ENCODE measurements at regions not wholly inside any gene's neighbourhood (a gene's known extent, or its start where the extent isn't known, plus 50 kb on each side); places are given as distances from the start of the nearest gene placed in this dataset.
A peak's percentile ranks its signal among the peaks of the same experiment; 100 is the strongest.
"Not testable (repeated sequence)": the region's sequence is repeated elsewhere in the genome, so short reads cannot be mapped to it uniquely, and the experiment has no call there.

- POLR2A ChIA-PET, result no interaction called here
- Mint-ChIP-seq H3K27me3 (peaks cover 5% of the 10 kb centered on the region), H3K4me1 (peaks cover 4% of the 10 kb centered on the region), H3K36me3 (no peaks in the 10 kb centered on the region), H3K4me3 (no peak overlapping the region), H3K27ac (no peak overlapping the region), H3K9me3 (no peaks in the 10 kb centered on the region)
- ATAC-seq (ENCODE audit: low read depth), result no peak
- DNase-seq, result no peak
These were observed 128.6 kb upstream of the KCTD7 start for GRCh38 chr7:66500087-66500486.

GRCh38 chr7:66502230-66503035 is 126.2 kb upstream of the KCTD7 start:
- no peak for DNase-seq
- Mint-ChIP-seq H3K36me3 (no peaks in the 10 kb centered on the region), H3K4me3 (no peak overlapping the region), H3K27me3 (peaks cover 20% of the 10 kb centered on the region), H3K27ac (no peak overlapping the region), H3K9me3 (no peaks in the 10 kb centered on the region), H3K4me1 (peaks cover 12% of the 10 kb centered on the region)
- ATAC-seq (ENCODE audit: low read depth), result no peak
- POLR2A ChIA-PET, result no interaction called here

- POLR2A ChIA-PET, result no interaction called here
- peaks cover 13% of the 10 kb centered on the region for H3K4me1 Mint-ChIP-seq
- H3K27ac Mint-ChIP-seq, result no peak overlapping the region
- no peaks in the 10 kb centered on the region for H3K36me3 Mint-ChIP-seq
- H3K4me3 Mint-ChIP-seq, result no peak overlapping the region
- no peak for ATAC-seq (ENCODE audit: low read depth)
- H3K27me3 Mint-ChIP-seq, result peaks cover 24% of the 10 kb centered on the region
- no peaks in the 10 kb centered on the region for H3K9me3 Mint-ChIP-seq
- DNase-seq, result no peak
These were observed 125.7 kb upstream of the KCTD7 start for GRCh38 chr7:66503036-66503370.

- ATAC-seq (ENCODE audit: low read depth), result no peak
- Mint-ChIP-seq H3K4me1 (peaks cover 13% of the 10 kb centered on the region), H3K4me3 (no peak overlapping the region), H3K9me3 (no peaks in the 10 kb centered on the region), H3K27ac (no peak overlapping the region), H3K36me3 (no peaks in the 10 kb centered on the region), H3K27me3 (peaks cover 30% of the 10 kb centered on the region)
- no peak for DNase-seq
- POLR2A ChIA-PET, result interaction anchor here (0.6 kb wide), 1 partner anchor 15 kb away, joined by 3 read pairs; no protein-coding TSS in a partner anchor
These were observed 125.1 kb upstream of the KCTD7 start for GRCh38 chr7:66503551-66504031.

- peaks cover 32% of the 10 kb centered on the region for H3K27me3 Mint-ChIP-seq
- H3K36me3 Mint-ChIP-seq, result no peaks in the 10 kb centered on the region
- no peak for DNase-seq
- no peak overlapping the region for H3K4me3 Mint-ChIP-seq
- no peak for ATAC-seq (ENCODE audit: low read depth)
- POLR2A ChIA-PET, result interaction anchor here (0.6 kb wide), 1 partner anchor 16 kb away, joined by 3 read pairs; no protein-coding TSS in a partner anchor
- no peaks in the 10 kb centered on the region for H3K9me3 Mint-ChIP-seq
- H3K4me1 Mint-ChIP-seq, result peaks cover 13% of the 10 kb centered on the region
- no peak overlapping the region for H3K27ac Mint-ChIP-seq
These were observed 124.5 kb upstream of the KCTD7 start for GRCh38 chr7:66504131-66504530.

- DNase-seq (no peak), ATAC-seq (ENCODE audit: low read depth) (no peak)
- H3K36me3 Mint-ChIP-seq, result no peaks in the 10 kb centered on the region
- H3K27ac Mint-ChIP-seq, result no peak overlapping the region
- no peak overlapping the region for H3K4me3 Mint-ChIP-seq
- H3K27me3 Mint-ChIP-seq, result peaks cover 36% of the 10 kb centered on the region
- POLR2A ChIA-PET, result interaction anchor here (2.1 kb wide), 1 partner anchor 11 kb away, joined by 13 read pairs; no protein-coding TSS in a partner anchor
- H3K9me3 Mint-ChIP-seq, result no peaks in the 10 kb centered on the region
- peaks cover 13% of the 10 kb centered on the region for H3K4me1 Mint-ChIP-seq
These were observed 123.7 kb upstream of the KCTD7 start for GRCh38 chr7:66505009-66505408.

GRCh38 chr7:66505531-66506451 is 122.9 kb upstream of the KCTD7 start:
- POLR2A ChIA-PET, result interaction anchor here (2.1 kb wide), 1 partner anchor 12 kb away, joined by 13 read pairs; no protein-coding TSS in a partner anchor
- Mint-ChIP-seq H3K4me3 (peak overlapping the region; percentile 73), H3K27me3 (peaks cover 36% of the 10 kb centered on the region), H3K36me3 (no peaks in the 10 kb centered on the region), H3K4me1 (peaks cover 9% of the 10 kb centered on the region), H3K27ac (no peak overlapping the region), H3K9me3 (no peaks in the 10 kb centered on the region)
- ATAC-seq (ENCODE audit: low read depth) (peak; percentile 69), DNase-seq (peak; percentile 81)

- POLR2A ChIA-PET, result interaction anchor here (2.1 kb wide), 1 partner anchor 13 kb away, joined by 13 read pairs; no protein-coding TSS in a partner anchor
- Mint-ChIP-seq H3K4me3 (peak overlapping the region; percentile 73), H3K27me3 (peaks cover 36% of the 10 kb centered on the region), H3K27ac (peak overlapping the region; percentile 48)
- H3K4me1 Mint-ChIP-seq; ATAC-seq (ENCODE audit: low read depth); H3K9me3 Mint-ChIP-seq; H3K36me3 Mint-ChIP-seq; DNase-seq: not testable (repeated sequence)
These were observed 122.0 kb upstream of the KCTD7 start for GRCh38 chr7:66506703-66507102.

GRCh38 chr7:66507764-66508296 is 120.9 kb upstream of the KCTD7 start:
- POLR2A ChIA-PET, result no interaction called here
- Mint-ChIP-seq H3K27ac (no peak overlapping the region), H3K36me3 (no peaks in the 10 kb centered on the region), H3K4me1 (peaks cover 9% of the 10 kb centered on the region), H3K4me3 (peak overlapping the region; percentile 22), H3K27me3 (peaks cover 36% of the 10 kb centered on the region), H3K9me3 (no peaks in the 10 kb centered on the region)
- ATAC-seq (ENCODE audit: low read depth) (no peak), DNase-seq (no peak)

- Mint-ChIP-seq H3K27me3 (peaks cover 36% of the 10 kb centered on the region), H3K9me3 (no peaks in the 10 kb centered on the region), H3K4me1 (peaks cover 9% of the 10 kb centered on the region), H3K36me3 (no peaks in the 10 kb centered on the region), H3K4me3 (no peak overlapping the region), H3K27ac (no peak overlapping the region)
- POLR2A ChIA-PET, result no interaction called here
- DNase-seq (no peak), ATAC-seq (ENCODE audit: low read depth) (no peak)
These were observed 120.2 kb upstream of the KCTD7 start for GRCh38 chr7:66508431-66508830.

- no peak overlapping the region for H3K4me3 Mint-ChIP-seq
- POLR2A ChIA-PET, result no interaction called here
- H3K27me3 Mint-ChIP-seq, result peaks cover 4% of the 10 kb centered on the region
- DNase-seq (no peak), ATAC-seq (ENCODE audit: low read depth) (no peak)
- no peak overlapping the region for H3K27ac Mint-ChIP-seq
- no peaks in the 10 kb centered on the region for H3K4me1 Mint-ChIP-seq
- no peaks in the 10 kb centered on the region for H3K9me3 Mint-ChIP-seq
- H3K36me3 Mint-ChIP-seq, result no peaks in the 10 kb centered on the region
These were observed 114.6 kb upstream of the KCTD7 start for GRCh38 chr7:66514050-66514449.

GRCh38 chr7:66517212-66517909 is 111.3 kb upstream of the KCTD7 start:
- H3K4me3 Mint-ChIP-seq, result no peak overlapping the region
- ATAC-seq (ENCODE audit: low read depth), result no peak
- no peaks in the 10 kb centered on the region for H3K27me3 Mint-ChIP-seq
- POLR2A ChIA-PET, result interaction anchor here (1.1 kb wide), 1 partner anchor 42 kb away, joined by 3 read pairs; no protein-coding TSS in a partner anchor
- DNase-seq, result no peak
- H3K36me3 Mint-ChIP-seq, result no peaks in the 10 kb centered on the region
- H3K9me3 Mint-ChIP-seq, result no peaks in the 10 kb centered on the region
- no peak overlapping the region for H3K27ac Mint-ChIP-seq
- no peaks in the 10 kb centered on the region for H3K4me1 Mint-ChIP-seq

All from activated naive CD8-positive, alpha-beta T cell treated with anti-CD3 and anti-CD28 coated beads, Interleukin-2, amount 10 ng/mL, durations not matched to agents 7 days and 5 days (primary cell).